ENCODE measurements at regions not wholly inside any gene's neighbourhood (a gene's known extent, or its start where the extent isn't known, plus 50 kb on each side); places are given as distances from the start of the nearest gene placed in this dataset.

GRCh38 chr2:181285116-181285515 lies 172.1 kb upstream of the ITGA4 start:
- Histone ChIP-seq H3F3A (ENCODE audit: insufficient read depth) (no peaks in the 10 kb centered on the region), H3K9ac (no peak overlapping the region), H3K4me2 (ENCODE audit: unreplicated experiment) (no peak overlapping the region), H4K20me1 (ENCODE audit: insufficient read depth) (no peaks in the 10 kb centered on the region), H3K4me3 (no peak overlapping the region), H3K79me2 (ENCODE audit: insufficient read depth) (no peaks in the 10 kb centered on the region), H3K36me3 (ENCODE audit: low read depth) (no peaks in the 10 kb centered on the region), H2AFZ (no peak overlapping the region), H3K27me3 (replicated peaks; ENCODE audit: insufficient read depth) (no peaks in the 10 kb centered on the region), H3K4me1 (ENCODE audit: insufficient read depth) (no peaks in the 10 kb centered on the region), H3K9me3 (ENCODE audit: low read depth) (no peaks in the 10 kb centered on the region), H3K9me2 (ENCODE audit: insufficient read depth) (no peaks in the 10 kb centered on the region), H3K27ac (no peak overlapping the region)
- DNase-seq = no peak
- in situ Hi-C loops (cut with MboI) = no loop called here
- 70 to 77% methylated on average over 3 of the region's 3 CpGs for WGBS, 2 experiments (ENCODE audit: low coverage in 1 of 2, low lambda C conversion rate in 2 of 2, missing lambda C conversion rate in 2 of 2)
- no peak for TF ChIP-seq EZH2 (IDR thresholded peaks at IDR 0.05; ENCODE audit: insufficient read depth, poor library complexity, severe bottlenecking)
- TF ChIP-seq EZH2phosphoT487 (IDR thresholded peaks at IDR 0.05; ENCODE audit: insufficient read depth, low read depth) = no peak

GRCh38 chr2:181289698-181290097 lies 167.5 kb upstream of the ITGA4 start:
- no peaks in the 10 kb centered on the region for H3K4me1 ChIP-seq (ENCODE audit: insufficient read depth)
- no peak overlapping the region for H2AFZ ChIP-seq
- H3K9ac ChIP-seq = no peak overlapping the region
- H3K4me3 ChIP-seq = no peak overlapping the region
- no peaks in the 10 kb centered on the region for H3F3A ChIP-seq (ENCODE audit: insufficient read depth)
- no peaks in the 10 kb centered on the region for H3K9me3 ChIP-seq (ENCODE audit: low read depth)
- H3K4me2 ChIP-seq (ENCODE audit: unreplicated experiment) = no peak overlapping the region
- H3K9me2 ChIP-seq (ENCODE audit: insufficient read depth) = no peaks in the 10 kb centered on the region
- no peaks in the 10 kb centered on the region for H3K27me3 ChIP-seq (replicated peaks; ENCODE audit: insufficient read depth)
- no peaks in the 10 kb centered on the region for H4K20me1 ChIP-seq (ENCODE audit: insufficient read depth)
- TF ChIP-seq EZH2 (IDR thresholded peaks at IDR 0.05; ENCODE audit: insufficient read depth, poor library complexity, severe bottlenecking) = no peak
- no peak for TF ChIP-seq EZH2phosphoT487 (IDR thresholded peaks at IDR 0.05; ENCODE audit: insufficient read depth, low read depth)
- H3K79me2 ChIP-seq (ENCODE audit: insufficient read depth) = no peaks in the 10 kb centered on the region
- in situ Hi-C loops (cut with MboI) = no loop called here
- H3K27ac ChIP-seq = no peak overlapping the region
- 97 to 98% methylated on average over 3 of the region's 3 CpGs for WGBS, 2 experiments (ENCODE audit: low coverage in 1 of 2, low lambda C conversion rate in 2 of 2, missing lambda C conversion rate in 2 of 2)
- no peaks in the 10 kb centered on the region for H3K36me3 ChIP-seq (ENCODE audit: low read depth)
- no peak for DNase-seq

DNA sequence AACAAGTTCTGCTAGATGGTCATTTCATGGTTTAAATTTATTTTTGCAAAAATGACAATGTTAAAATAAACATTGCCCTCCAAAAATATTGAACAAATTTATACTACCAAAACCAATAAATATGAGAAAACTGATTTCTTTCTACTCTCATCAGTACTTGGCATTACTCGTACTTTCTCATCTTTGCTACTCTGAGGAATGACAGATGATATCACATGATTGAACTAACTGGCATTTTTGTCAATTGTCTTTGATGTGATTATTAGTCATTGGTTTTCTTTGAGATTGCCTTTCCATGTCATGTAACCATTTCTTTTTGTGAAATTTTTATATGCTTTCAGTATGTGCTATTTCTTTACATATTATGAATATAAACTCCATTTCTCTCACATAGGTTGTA lies 167.0 kb upstream of the ITGA4 start:
- DNase-seq = no peak
- no peaks in the 10 kb centered on the region for H4K20me1 ChIP-seq (ENCODE audit: insufficient read depth)
- H3F3A ChIP-seq (ENCODE audit: insufficient read depth) = no peaks in the 10 kb centered on the region
- H3K36me3 ChIP-seq (ENCODE audit: low read depth) = no peaks in the 10 kb centered on the region
- H3K9ac ChIP-seq = no peak overlapping the region
- H3K27me3 ChIP-seq (replicated peaks; ENCODE audit: insufficient read depth) = no peaks in the 10 kb centered on the region
- H3K4me3 ChIP-seq = no peak overlapping the region
- no peak overlapping the region for H2AFZ ChIP-seq
- H3K4me2 ChIP-seq (ENCODE audit: unreplicated experiment) = no peak overlapping the region
- no peaks in the 10 kb centered on the region for H3K79me2 ChIP-seq (ENCODE audit: insufficient read depth)
- TF ChIP-seq EZH2phosphoT487 (IDR thresholded peaks at IDR 0.05; ENCODE audit: insufficient read depth, low read depth) (no peak), EZH2 (IDR thresholded peaks at IDR 0.05; ENCODE audit: insufficient read depth, poor library complexity, severe bottlenecking) (no peak)
- H3K27ac ChIP-seq = no peak overlapping the region
- H3K4me1 ChIP-seq (ENCODE audit: insufficient read depth) = no peaks in the 10 kb centered on the region
- in situ Hi-C loops (cut with MboI) = no loop called here
- H3K9me3 ChIP-seq (ENCODE audit: low read depth) = no peaks in the 10 kb centered on the region
- WGBS, 2 experiments (ENCODE audit: low coverage in 1 of 2, low lambda C conversion rate in 2 of 2, missing lambda C conversion rate in 2 of 2) = 87 to 89% methylated on average over 1 of the region's 1 CpG
- H3K9me2 ChIP-seq (ENCODE audit: insufficient read depth) = no peaks in the 10 kb centered on the region

GRCh38 chr2:181294979-181295378 lies 162.2 kb upstream of the ITGA4 start:
- no peak overlapping the region for H2AFZ ChIP-seq
- H3K79me2 ChIP-seq (ENCODE audit: insufficient read depth) = no peaks in the 10 kb centered on the region
- no peaks in the 10 kb centered on the region for H3K9me2 ChIP-seq (ENCODE audit: insufficient read depth)
- H3K27ac ChIP-seq = no peak overlapping the region
- no peak overlapping the region for H3K4me2 ChIP-seq (ENCODE audit: unreplicated experiment)
- no peak overlapping the region for H3K4me3 ChIP-seq
- no peaks in the 10 kb centered on the region for H3K27me3 ChIP-seq (replicated peaks; ENCODE audit: insufficient read depth)
- H3K9me3 ChIP-seq (ENCODE audit: low read depth) = no peaks in the 10 kb centered on the region
- H3K36me3 ChIP-seq (ENCODE audit: low read depth) = no peaks in the 10 kb centered on the region
- no peaks in the 10 kb centered on the region for H3K4me1 ChIP-seq (ENCODE audit: insufficient read depth)
- H3K9ac ChIP-seq = no peak overlapping the region
- TF ChIP-seq EZH2phosphoT487 (IDR thresholded peaks at IDR 0.05; ENCODE audit: insufficient read depth, low read depth) (no peak), EZH2 (IDR thresholded peaks at IDR 0.05; ENCODE audit: insufficient read depth, poor library complexity, severe bottlenecking) (no peak)
- DNase-seq = no peak
- no peaks in the 10 kb centered on the region for H3F3A ChIP-seq (ENCODE audit: insufficient read depth)
- H4K20me1 ChIP-seq (ENCODE audit: insufficient read depth) = no peaks in the 10 kb centered on the region
- WGBS, 2 experiments (ENCODE audit: low coverage in 1 of 2, low lambda C conversion rate in 2 of 2, missing lambda C conversion rate in 2 of 2) = 44 to 75% methylated on average over 1 of the region's 1 CpG
- in situ Hi-C loops (cut with MboI) = no loop called here

Measured in GM23248 (cell line).